HG02571 (cell line): ENCODE measurements at regions not wholly inside any gene's neighbourhood (a gene's known extent, or its start where the extent isn't known, plus 50 kb on each side); places are given as distances from the start of the nearest gene placed in this dataset.

Experiments used
- ATAC-seq: cut with Tn5 transposase; IDR thresholded peaks from one replicate; pipeline ENCODE4 v1.9.1; 2021; ENCODE audit warnings: mild to moderate bottlenecking, moderate library complexity; ENCODE audit not compliant: unreplicated experiment

DNA sequence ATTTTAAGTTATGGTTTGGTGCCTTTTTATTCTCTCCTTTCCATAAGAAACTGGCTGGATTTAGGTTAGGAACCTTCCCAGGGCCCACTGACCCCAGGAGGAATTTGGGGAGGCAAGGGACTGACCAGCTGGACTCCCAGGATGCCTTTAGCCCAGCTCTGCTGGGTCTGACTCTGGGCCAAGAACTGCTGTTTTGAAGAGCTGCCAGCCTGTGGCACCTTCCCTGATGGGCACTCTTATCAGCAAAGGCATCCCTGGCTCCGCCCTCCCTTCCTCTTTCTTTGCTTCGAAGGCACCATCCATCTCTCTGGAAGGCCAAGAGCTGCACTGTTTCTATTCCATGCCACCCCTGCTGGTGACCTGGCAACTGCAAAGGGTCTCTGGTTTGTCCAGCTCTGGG, 174.7 kb downstream of the POU4F1 start:
- ATAC-seq = no peak

DNA sequence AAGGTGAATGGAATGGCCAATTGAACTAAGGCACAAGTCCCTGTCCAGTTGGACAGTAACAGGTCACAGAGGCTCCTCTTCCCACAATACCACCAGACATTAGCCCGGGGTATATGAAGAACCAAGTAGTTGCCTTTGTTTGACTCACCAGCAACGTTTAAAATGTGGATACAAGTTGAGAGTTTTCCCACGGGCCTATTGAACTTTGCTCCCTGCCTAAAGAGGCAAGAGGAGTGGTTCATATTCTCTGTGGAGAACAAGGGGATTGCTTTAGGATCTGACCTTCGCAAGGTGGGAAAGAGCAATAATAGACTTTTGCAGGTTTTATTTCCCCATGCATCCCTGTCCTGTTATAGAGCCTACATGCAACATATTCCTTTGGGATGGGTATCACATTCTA, 177.2 kb downstream of the POU4F1 start:
- no peak for ATAC-seq

DNA sequence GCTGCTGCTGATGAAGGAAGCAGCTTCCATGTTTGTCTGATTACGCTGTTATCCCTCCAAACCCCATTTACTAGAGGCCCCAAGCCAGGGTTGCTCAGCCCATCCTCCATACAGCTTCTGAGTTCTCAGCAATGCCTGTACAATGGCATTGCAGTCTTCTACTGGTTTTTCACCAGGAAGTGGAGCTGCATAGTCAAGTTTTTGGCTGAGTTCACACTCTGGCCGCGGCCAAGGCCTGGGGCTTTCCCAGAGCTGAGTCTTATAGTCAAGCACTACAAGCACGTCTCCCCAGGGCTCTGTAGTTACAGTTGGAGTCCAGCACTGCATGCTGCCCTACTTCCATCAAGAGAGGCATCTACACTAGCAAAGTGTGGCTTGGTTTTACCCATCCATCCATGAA, 182.5 kb downstream of the POU4F1 start:
- peak; percentile 70 for ATAC-seq

DNA sequence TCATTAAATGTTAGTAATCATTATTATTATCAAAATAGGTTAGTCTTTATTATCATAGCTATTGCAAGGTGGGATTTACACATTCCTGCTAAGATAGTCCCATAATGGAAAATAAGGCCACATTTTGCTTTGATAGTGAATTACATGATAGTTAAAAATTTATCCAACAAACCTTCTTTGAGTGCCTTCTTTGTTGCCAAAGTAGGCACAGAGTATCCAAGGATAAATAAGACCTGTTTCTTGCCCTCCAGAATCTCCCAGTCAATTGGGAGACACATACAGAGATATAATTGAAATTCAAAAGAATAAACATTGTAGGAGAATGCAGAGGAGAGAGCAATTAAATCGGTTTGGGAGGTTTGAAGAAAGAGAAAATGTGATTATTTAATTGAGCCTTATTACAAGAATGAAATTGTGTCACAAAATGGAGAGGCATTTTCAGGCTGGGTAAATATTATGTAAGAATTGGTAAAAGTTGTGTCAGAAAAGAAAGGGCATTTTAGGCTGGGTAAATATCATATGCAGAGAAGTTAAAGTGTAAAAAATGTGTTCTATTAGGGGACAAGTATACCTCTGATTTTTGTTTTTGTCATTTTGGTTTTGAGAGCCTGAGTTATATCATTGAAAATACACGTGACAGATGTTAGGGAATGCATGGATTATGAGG, 189.3 kb downstream of the POU4F1 start:
- ATAC-seq = no peak

DNA sequence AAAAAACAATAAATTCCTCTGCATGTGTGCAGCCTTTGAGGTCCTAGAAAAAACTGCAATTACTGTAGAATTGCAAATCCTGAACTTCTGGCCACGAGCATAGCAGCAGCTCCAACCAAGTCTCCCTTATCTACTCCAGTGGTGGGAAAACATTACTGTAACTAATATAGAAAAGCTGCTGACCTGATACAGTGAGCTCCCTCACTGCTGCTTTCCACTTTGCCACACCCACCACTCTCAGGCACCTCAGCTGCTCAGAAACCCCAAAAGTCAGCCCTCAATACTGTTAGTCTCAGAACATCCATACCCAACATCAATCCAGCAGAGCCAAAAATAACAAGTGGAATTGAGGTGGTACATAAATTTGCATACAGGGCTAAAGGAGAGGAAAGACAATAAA, 192.5 kb downstream of the POU4F1 start:
- ATAC-seq = no peak

DNA sequence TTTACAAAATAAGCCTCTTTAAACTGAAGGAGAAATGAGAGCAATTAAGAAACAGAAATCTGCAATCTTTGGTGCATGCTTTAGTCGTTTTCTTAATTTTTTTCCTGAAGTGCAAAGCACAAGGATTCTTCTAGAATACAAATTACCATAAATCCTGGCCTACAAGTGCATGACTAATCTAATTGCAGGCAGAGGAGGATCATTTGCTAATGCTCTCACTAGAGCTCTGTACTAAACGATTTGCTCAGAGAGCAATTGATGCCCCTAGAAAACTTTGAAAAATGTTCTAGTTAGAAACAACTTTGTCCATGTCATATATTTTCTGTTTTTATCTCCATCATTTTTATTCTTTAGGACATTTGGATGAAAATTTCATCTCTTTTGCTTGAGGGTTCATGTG, 193.2 kb downstream of the POU4F1 start:
- ATAC-seq = no peak

DNA sequence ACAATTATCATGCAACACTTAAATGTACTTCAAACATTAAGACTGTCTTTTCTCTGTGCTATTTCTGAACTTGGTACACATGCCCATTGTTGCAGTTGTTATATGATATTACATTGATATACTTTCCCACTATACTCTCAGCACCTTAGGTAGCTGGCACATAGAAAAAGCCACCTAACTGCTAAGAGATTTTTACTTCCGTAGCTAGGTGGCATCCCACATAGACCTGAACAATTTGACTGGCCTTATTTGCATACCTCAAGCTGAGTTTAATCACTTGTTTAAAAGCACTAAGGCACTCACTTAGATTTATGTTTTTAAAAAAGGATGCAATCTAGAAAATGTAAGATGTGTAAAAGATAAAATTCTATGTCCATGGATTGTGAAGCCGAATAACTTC, 194.2 kb downstream of the POU4F1 start:
- ATAC-seq = peak; percentile 79

DNA sequence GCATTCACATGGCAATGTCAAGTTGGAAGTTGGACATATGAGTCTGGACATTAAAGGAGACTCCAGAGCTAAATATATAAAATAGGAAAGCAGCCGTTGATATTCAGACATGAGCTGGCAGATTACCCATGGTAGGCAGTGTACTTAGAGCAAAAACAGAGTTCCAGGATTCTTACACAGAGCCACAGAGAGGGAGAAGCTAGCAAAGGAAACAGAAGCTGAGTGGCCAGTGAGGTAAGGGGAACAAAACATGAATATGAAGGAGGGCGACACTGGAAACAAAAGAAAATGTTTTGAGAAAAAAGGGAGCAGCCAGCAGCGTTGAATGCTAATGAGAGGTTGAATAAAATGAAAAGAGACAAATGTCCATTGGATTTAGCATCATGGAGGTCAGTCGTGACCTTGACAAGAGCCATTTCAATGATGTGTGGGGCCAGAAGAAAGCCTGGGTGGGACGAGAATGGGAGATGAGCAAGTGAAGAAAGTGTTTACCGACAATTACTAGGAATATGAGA, 198.4 kb downstream of the POU4F1 start:
- no peak for ATAC-seq

DNA sequence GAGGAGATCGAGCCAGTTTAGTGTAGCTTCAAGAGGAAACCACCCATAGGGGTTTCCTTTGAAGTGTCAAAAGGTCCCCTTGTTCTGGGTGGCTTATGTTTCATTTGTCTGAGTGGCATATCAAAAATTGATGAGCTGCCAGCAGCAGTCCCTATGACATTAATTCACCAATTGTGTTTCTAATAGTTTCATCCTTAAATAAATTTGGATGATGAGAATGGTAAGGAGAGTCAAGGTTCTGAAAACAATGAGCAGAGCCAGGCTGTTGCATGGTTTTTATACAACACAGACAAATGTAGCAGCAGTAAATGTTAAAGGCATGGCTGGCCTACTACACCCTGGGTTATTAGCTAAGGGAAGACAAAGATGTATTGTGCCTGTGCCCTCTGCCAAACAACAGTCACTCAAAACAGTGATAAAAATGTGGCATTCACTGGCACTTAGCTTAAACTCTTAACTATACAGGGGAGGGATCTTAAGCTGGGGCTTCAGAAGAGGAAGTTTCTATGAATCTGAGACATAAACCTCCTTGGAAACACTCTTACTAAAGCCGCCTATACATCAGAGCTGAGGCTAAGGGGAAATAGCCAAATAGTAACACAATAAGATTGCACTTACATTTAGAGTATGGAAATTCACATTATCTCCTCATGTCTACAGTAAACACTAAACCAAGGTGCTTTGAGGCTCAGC, 200.5 kb downstream of the POU4F1 start:
- no peak for ATAC-seq

DNA sequence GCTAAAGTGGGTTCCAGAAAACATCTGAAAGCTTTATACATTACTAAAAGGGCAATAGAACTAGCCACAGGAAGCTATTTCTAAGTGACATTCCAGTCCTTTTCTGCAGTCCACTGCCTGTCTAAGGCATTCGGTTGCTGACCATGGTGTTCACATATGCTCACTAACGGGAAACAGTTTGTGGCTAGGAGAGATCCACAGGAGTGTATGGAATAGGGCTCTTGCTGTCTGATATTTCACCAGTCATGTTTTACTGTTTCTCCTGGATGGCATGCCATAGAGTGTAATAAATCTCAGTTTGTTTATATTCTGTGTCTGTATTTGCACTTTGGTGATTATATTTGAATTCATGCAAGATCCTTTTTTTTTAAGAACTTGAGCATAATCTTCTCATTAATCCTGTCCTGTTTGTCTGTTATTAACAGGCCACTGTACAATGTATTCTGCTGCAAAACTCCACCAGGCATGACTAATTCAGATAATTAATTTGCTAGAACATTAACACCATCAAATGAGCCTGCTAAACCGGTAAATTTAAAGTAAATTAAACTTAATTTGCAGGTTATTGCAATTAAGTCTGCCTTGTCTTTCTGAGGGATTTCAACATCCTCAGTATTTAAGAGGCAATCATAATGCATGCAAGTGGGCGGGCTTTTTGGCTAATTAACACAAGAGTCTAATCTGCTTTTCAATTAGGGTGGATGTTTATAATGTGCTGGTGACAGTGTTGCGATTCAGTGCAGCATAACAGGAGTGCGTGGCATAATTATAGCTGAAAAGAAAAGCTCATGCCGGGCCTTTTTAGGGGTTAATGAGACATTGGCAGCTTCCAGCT, 201.3 kb downstream of the POU4F1 start:
- no peak for ATAC-seq

DNA sequence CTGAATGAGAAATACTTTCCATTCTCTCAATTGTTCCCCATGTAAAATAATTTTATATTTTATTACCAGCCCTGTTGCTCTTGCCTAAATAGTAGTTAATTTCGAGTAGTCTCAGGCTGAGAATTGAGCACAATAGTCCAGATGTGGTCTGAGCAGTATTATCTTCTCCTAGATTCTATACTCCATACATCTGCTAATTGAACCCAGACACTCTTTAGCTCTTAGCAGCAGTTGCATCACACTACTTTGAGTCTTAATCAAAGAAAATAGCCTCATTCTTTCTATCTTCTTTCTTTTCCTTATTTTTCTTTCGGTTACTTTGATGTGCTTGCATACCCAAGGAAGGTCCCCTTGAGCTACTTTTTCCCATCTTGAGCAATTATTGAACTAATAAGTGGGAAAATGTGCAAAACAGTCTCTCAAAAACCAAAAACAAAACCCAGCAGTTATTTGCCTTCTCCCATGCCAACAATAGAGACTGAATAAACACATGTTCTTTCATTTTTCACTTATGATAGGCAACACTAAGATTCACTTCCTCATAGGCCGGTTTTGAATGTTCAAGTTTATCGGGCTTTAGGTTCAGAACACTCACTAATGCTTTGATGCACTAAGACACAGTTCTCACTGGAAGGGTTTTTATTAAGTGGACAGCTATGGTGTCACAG, 204.5 kb downstream of the POU4F1 start:
- peak; percentile 98 for ATAC-seq

DNA sequence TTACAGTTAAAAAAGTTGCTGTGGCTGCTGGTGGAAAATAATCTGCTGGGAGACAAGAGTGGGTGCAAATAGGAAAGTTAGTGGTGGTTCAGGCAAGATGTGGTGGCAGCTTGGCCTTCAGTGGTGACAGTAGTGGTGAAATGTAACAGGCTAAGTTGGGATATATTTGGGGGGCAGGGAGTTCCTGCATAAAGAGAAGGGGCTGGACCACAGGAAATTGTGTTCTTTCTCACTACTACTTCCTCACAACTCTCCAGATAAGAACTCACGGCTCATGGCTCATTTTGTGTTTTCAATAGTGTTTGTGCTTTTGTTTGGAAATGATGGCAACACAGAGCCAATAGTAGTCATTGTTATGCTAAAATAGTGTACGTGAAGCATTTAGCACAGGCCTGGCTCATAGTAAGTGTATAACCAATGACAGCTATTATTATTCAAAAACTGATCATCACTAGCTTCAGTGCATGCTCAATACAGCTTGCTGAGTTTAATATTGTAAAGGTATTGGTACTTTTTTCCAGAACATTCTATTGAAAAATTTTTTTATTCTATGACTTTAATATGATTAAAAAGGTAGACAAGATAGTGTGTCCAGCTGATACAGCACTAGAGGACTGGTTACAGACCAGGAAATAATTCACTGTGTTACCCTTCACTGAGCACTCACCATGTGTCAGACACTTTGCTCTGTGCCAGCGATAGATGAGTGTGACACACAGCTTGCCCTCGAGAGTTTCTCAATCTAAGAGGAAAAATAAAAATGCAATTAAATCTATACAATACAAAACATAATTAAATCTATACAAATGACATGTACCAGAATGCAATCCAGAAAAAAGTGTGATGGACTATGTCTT, 209.8 kb downstream of the POU4F1 start:
- ATAC-seq = no peak

DNA sequence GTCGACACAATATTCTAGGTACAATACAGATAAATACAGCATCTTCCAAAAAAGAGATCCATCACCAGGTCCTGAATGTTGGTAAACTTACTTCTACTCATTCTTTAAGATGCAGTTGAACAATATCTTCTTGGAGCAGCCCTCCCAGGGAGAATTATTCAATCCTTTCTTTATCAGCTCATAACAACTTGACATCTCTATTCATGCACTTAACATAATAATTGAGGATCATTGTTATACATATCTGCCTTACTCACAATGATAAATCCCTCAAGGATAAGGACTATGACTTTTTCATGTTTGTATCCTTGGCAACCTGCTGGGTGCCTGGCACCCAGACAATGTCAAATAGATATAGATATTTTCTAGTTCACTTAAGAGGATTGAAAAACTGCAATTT, 219.5 kb downstream of the POU4F1 start:
- ATAC-seq = no peak

DNA sequence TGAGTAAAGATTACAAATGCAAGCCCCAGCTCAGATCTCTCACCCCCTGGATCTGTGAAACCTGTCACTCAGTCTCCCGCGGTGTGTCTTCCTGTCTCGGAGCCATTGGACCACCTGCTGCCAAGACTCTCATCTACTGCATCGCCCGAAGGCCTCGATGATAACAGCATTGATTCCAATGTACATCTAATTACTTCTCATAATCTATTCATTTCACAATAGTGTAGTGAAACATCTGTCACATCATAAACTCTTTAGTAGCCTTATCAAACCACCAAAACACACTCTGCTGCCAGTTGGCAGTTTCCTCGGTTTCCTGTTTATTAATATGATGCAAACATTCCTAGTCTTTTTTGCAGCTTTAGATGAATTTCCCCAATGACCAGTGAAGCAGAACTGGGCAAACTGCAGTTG, 220.3 kb downstream of the POU4F1 start:
- no peak for ATAC-seq

DNA sequence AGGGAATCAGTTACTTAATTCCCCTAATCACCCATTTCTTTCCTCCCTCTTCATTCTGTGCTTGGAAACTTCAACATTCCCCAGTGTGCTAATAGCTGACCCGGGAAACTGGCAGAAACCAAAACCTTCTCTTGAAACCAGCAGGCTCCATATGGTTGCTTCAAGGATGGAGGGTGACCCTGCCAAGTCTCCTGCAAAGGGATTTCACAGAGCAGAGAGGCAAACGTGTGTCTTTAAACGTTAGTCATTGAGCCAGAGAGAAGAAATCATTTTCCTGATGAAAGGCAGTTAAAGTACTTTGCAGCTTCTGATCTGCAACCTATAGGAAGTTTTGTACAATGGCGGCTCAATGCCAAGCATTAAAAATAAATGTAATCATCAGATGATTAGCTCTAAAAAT, 220.9 kb downstream of the POU4F1 start:
- no peak for ATAC-seq

DNA sequence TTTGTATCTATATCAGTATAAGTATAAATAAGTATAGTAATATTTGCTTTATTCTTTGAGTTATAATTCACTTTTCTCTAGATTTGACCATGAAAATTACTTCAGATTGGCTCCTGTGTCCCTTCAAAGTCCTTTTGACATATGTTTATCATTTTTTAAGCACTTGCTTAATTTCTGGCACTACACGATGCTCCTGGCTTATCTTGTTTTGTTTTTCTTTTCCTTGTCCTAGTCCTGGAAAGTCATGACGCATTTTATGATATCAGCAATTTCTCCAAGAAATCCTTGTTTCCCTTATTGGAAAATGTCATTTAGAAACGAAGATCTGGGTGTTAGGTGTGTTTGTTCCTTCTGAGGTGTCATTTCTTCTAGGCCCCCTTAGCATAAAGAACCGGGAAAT, 226.5 kb downstream of the POU4F1 start:
- ATAC-seq = no peak

DNA sequence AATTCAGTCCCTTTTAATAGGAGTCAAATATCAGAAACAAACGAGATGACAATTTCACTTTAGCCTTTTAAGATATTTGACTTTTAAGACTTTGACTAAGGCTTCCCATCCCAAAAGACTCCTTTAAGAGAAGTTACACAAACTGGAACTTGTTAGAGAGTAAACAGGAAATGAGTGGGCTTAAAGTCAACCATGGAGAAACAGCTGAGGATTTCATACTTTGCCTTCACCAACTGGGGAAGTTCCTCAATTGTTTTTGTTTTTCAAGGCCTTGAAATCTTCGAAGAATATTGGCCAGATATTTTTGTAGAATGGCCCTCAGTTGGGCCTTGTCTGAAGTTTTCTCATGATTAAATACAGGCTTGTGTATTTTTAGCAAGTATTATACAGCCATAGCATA, 227.3 kb downstream of the POU4F1 start:
- ATAC-seq = no peak

DNA sequence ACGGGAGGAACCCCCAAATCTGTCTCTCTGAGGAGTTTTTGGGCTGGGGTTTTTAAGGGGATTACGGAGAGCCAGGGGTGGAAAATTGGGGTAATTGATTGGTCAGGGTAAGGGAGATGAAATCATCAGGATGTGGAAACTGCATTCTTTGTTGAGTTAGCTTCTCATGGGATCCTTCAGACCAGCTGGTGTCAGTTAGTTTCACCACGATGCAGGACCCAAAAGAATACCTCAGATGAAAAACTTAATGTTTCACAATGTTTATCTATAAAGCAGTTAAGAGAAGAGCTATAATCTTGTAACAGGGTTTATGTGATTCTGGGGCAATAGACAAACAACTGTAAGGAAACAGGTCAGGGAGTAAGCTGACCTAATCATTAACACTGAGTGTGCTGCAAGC, 230.8 kb downstream of the POU4F1 start:
- no peak for ATAC-seq

DNA sequence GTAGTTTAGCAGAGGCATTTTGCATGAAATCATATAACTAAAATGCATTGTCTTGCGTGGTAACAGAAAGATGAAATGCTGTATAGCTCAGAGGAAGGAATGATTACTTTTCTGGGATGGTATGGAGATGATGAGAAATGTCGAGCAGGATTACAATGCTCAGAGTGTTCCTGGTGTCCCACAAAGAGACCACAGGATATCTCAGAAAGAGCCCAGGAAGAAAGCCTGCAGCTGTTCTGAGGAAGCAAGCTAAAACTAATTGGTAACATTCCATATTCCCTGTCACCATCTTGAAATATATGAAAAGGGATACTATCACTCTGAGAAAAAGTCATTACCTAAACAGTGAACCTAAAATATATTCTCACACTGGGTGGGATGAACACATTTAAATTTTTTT, 233.1 kb downstream of the POU4F1 start:
- no peak for ATAC-seq

DNA sequence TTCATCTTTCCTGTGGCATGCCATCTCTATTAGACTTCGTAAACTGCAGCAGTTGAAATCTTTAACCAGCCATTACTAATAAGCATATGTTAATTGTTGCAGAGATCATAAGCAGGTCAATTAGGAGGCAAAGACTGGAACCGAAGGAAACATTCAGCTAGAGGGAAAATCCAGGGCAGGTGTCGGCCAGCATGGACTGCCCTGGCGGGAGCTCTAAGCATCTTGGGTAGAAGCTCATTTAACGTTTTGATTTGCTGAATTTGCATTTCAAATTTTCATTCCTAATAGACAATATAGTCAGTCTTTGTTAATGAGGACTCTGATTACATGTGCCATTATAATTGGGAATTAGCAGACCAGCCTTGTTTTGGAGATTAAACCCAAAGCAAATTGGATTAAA, 238.6 kb downstream of the POU4F1 start:
- ATAC-seq = no peak
